ENCODE measurements at regions not wholly inside any gene's neighbourhood (a gene's known extent, or its start where the extent isn't known, plus 50 kb on each side); places are given as distances from the start of the nearest gene placed in this dataset.

- ChIA-PET CTCF (no interaction called here), POLR2A (ENCODE audit: low non-redundant PET) (no interaction called here)
- DNase-seq (ENCODE audit: low spot score), result no peak
- no peak for TF ChIP-seq CTCF (conservative IDR thresholded peaks at IDR 0.05; ENCODE audit: low read depth)
- H3K27ac ChIP-seq, result no peak overlapping the region
Observed at GRCh38 chr2:13905831-13906230, 726.7 kb upstream of the LRATD1 start.

GRCh38 chr2:13916066-13916465 lies 716.5 kb upstream of the LRATD1 start:
- DNase-seq (ENCODE audit: low spot score), result no peak
- ChIA-PET POLR2A (ENCODE audit: low non-redundant PET) (no interaction called here), CTCF (no interaction called here)
- no peak for TF ChIP-seq CTCF (conservative IDR thresholded peaks at IDR 0.05; ENCODE audit: low read depth)
- H3K27ac ChIP-seq, result no peak overlapping the region

GRCh38 chr2:13917958-13918357 lies 714.6 kb upstream of the LRATD1 start:
- POLR2A ChIA-PET (ENCODE audit: low non-redundant PET), result no interaction called here
- TF ChIP-seq CTCF (conservative IDR thresholded peaks at IDR 0.05; ENCODE audit: low read depth), result no peak
- CTCF ChIA-PET, result no interaction called here
- no peak for DNase-seq (ENCODE audit: low spot score)
- H3K27ac ChIP-seq, result no peak overlapping the region

GRCh38 chr2:13919981-13920382 lies 712.5 kb upstream of the LRATD1 start:
- ChIA-PET POLR2A (ENCODE audit: low non-redundant PET) (no interaction called here), CTCF (no interaction called here)
- no peak overlapping the region for H3K27ac ChIP-seq
- DNase-seq (ENCODE audit: low spot score), result no peak
- TF ChIP-seq CTCF (conservative IDR thresholded peaks at IDR 0.05; ENCODE audit: low read depth), result no peak

GRCh38 chr2:13921245-13921644 lies 711.3 kb upstream of the LRATD1 start:
- CTCF ChIA-PET, result no interaction called here
- H3K27ac ChIP-seq, result no peak overlapping the region
- no peak for DNase-seq (ENCODE audit: low spot score)
- TF ChIP-seq CTCF (conservative IDR thresholded peaks at IDR 0.05; ENCODE audit: low read depth), result no peak
- POLR2A ChIA-PET (ENCODE audit: low non-redundant PET), result no interaction called here

- no peak for DNase-seq (ENCODE audit: low spot score)
- ChIA-PET CTCF (interaction anchor here (0.6 kb wide), 1 partner anchor 94 kb away, joined by 4 read pairs; no protein-coding TSS in a partner anchor), POLR2A (ENCODE audit: low non-redundant PET) (no interaction called here)
- no peak overlapping the region for H3K27ac ChIP-seq
- no peak for TF ChIP-seq CTCF (conservative IDR thresholded peaks at IDR 0.05; ENCODE audit: low read depth)
Observed at GRCh38 chr2:13923823-13924222, 708.7 kb upstream of the LRATD1 start.

GRCh38 chr2:13942111-13942510 lies 690.4 kb upstream of the LRATD1 start:
- no peak for TF ChIP-seq CTCF (conservative IDR thresholded peaks at IDR 0.05; ENCODE audit: low read depth)
- ChIA-PET POLR2A (ENCODE audit: low non-redundant PET) (no interaction called here), CTCF (no interaction called here)
- H3K27ac ChIP-seq, result no peak overlapping the region
- no peak for DNase-seq (ENCODE audit: low spot score)

Data from RWPE1 (cell line).